ENCODE measurements at regions not wholly inside any gene's neighbourhood (a gene's known extent, or its start where the extent isn't known, plus 50 kb on each side); places are given as distances from the start of the nearest gene placed in this dataset.

DNA sequence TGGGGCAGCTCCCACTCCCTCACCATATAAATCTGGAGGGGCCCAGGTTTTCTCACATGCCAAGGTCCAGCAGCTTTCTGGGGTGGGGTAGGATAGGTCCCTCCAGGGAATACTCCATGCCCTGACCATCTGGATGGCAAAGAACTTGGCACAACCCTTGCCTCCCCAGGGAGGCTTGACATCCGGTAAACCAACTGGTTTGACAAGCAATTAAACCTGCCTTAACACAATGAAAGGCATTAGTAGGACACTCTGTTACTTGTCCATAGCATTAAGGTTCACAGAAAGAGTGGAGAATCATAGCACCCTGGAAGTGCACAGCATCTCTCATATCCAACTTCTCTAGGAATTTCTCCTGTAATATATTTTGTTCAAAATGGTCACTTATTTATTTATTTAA, 63.9 kb upstream of the MAF start:
- no peak overlapping the region for H3K27ac ChIP-seq (ENCODE audit: low read length)
- no peak for TF ChIP-seq EZH2phosphoT487 (IDR thresholded peaks at IDR 0.05; ENCODE audit: borderline replicate concordance, low read length)
- TF ChIP-seq, protein P1, sequence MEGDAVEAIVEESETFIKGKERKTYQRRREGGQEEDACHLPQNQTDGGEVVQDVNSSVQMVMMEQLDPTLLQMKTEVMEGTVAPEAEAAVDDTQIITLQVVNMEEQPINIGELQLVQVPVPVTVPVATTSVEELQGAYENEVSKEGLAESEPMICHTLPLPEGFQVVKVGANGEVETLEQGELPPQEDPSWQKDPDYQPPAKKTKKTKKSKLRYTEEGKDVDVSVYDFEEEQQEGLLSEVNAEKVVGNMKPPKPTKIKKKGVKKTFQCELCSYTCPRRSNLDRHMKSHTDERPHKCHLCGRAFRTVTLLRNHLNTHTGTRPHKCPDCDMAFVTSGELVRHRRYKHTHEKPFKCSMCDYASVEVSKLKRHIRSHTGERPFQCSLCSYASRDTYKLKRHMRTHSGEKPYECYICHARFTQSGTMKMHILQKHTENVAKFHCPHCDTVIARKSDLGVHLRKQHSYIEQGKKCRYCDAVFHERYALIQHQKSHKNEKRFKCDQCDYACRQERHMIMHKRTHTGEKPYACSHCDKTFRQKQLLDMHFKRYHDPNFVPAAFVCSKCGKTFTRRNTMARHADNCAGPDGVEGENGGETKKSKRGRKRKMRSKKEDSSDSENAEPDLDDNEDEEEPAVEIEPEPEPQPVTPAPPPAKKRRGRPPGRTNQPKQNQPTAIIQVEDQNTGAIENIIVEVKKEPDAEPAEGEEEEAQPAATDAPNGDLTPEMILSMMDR (conservative IDR thresholded peaks at IDR 0.05; ENCODE audit: low read depth, low read length), result no peak
- TF ChIP-seq EZH2 (IDR thresholded peaks at IDR 0.05; ENCODE audit: low read length, unreplicated experiment), result no peak
- DNase-seq (no peak), ATAC-seq (no peak)
- no peaks in the 10 kb centered on the region for H3K27me3 ChIP-seq (ENCODE audit: low read length)
- CTCF ChIA-PET, result no interaction called here
- H3K9me2 ChIP-seq (replicated peaks; ENCODE audit: low read length), result no peaks in the 10 kb centered on the region
- H3F3A ChIP-seq (ENCODE audit: low read length, unreplicated experiment), result no peaks in the 10 kb centered on the region
- no peaks in the 10 kb centered on the region for H3K36me3 ChIP-seq (ENCODE audit: low read depth, low read length)
- H3K4me1 ChIP-seq (ENCODE audit: insufficient read depth, low read length), result no peaks in the 10 kb centered on the region
- H3K9ac ChIP-seq (ENCODE audit: low read length), result no peak overlapping the region
- no peaks in the 10 kb centered on the region for H3K79me2 ChIP-seq (ENCODE audit: low read length)
- no peak overlapping the region for H3K4me2 ChIP-seq (ENCODE audit: low read length)
- H3K9me3 ChIP-seq (ENCODE audit: low read length), result no peaks in the 10 kb centered on the region
- POLR2A ChIA-PET (ENCODE audit: unreplicated experiment), result no interaction called here
- H4K20me1 ChIP-seq (ENCODE audit: low read length), result no peaks in the 10 kb centered on the region
- BruUV-seq (replicated peaks), result no TSS peak
- intact Hi-C loops (cut with micrococcal nuclease), result no loop called here
- H2AFZ ChIP-seq (ENCODE audit: low read length), result no peak overlapping the region
- H3K4me3 ChIP-seq (ENCODE audit: low read length), result no peak overlapping the region

DNA sequence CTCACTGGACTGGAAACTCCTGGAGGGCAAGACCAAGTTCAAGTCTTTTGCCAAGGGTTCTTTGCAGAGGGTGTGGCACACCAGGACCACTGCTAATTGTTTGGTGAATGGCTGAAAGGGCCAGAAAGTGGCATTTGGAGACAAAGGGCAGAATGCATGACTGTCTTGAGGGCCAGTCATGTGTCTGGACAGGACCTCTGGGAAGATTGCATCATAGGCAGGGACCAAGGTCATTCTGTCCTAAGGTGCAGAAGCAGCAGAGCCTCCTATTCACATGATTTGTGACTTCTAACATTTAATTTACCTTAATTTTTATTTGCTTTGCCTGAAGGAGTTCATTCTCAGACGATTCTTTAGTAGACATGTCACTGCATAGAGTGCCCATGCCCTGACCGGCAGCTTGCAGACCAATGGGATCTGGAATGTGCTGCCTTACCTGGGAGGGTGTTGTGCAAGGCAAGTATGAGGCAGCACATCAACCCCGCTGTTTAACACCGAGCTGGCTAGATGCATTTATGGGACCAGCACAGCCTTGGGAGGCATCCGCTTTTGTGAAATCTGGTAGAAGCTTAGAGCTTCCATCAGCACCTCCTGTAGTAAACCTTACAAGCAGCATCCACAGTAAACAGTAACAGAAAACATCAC, 62.3 kb upstream of the MAF start:
- intact Hi-C loops (cut with micrococcal nuclease), result no loop called here
- ChIA-PET CTCF (no interaction called here), POLR2A (ENCODE audit: unreplicated experiment) (no interaction called here)
- Histone ChIP-seq H3K27ac (ENCODE audit: low read length) (no peak overlapping the region), H3K4me2 (ENCODE audit: low read length) (no peak overlapping the region), H3K9ac (ENCODE audit: low read length) (no peak overlapping the region), H3K4me1 (ENCODE audit: insufficient read depth, low read length) (no peaks in the 10 kb centered on the region), H3K36me3 (ENCODE audit: low read depth, low read length) (no peaks in the 10 kb centered on the region), H3K27me3 (ENCODE audit: low read length) (no peaks in the 10 kb centered on the region), H3K4me3 (ENCODE audit: low read length) (no peak overlapping the region), H2AFZ (ENCODE audit: low read length) (no peak overlapping the region), H3K9me2 (replicated peaks; ENCODE audit: low read length) (no peaks in the 10 kb centered on the region), H3F3A (ENCODE audit: low read length, unreplicated experiment) (no peaks in the 10 kb centered on the region), H3K9me3 (ENCODE audit: low read length) (no peaks in the 10 kb centered on the region), H4K20me1 (ENCODE audit: low read length) (no peaks in the 10 kb centered on the region), H3K79me2 (ENCODE audit: low read length) (no peaks in the 10 kb centered on the region)
- no peak for DNase-seq
- no TSS peak for BruUV-seq (replicated peaks)
- TF ChIP-seq, protein P1 (conservative IDR thresholded peaks at IDR 0.05; ENCODE audit: low read depth, low read length), result no peak
- TF ChIP-seq EZH2 (IDR thresholded peaks at IDR 0.05; ENCODE audit: low read length, unreplicated experiment) (no peak), EZH2phosphoT487 (IDR thresholded peaks at IDR 0.05; ENCODE audit: borderline replicate concordance, low read length) (no peak)
- no peak for ATAC-seq

DNA sequence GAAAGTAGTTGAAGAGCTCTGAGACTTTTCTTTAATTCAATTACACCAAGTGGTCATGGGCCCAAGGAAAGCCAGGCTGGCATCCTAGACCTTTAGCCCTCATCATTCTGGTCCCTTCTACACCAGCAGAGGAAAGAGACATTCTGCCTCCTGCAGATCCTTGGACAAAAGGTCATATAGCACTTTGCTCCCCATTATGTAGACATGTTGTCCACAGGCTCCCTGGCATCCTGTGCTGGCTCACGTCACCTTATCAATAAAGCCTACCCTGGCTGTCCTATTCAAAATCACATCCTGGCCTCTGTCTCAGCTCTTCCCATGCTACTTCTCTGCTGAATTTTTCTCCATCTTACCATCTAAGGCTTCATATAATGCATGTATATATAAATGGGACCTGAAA, 61.6 kb upstream of the MAF start:
- no peak overlapping the region for H3K9ac ChIP-seq (ENCODE audit: low read length)
- no peak overlapping the region for H3K27ac ChIP-seq (ENCODE audit: low read length)
- CTCF ChIA-PET, result no interaction called here
- H3K36me3 ChIP-seq (ENCODE audit: low read depth, low read length), result no peaks in the 10 kb centered on the region
- POLR2A ChIA-PET (ENCODE audit: unreplicated experiment), result no interaction called here
- BruUV-seq (replicated peaks), result no TSS peak
- H3K9me2 ChIP-seq (replicated peaks; ENCODE audit: low read length), result no peaks in the 10 kb centered on the region
- no peak overlapping the region for H2AFZ ChIP-seq (ENCODE audit: low read length)
- H4K20me1 ChIP-seq (ENCODE audit: low read length), result no peaks in the 10 kb centered on the region
- no peaks in the 10 kb centered on the region for H3F3A ChIP-seq (ENCODE audit: low read length, unreplicated experiment)
- TF ChIP-seq EZH2 (IDR thresholded peaks at IDR 0.05; ENCODE audit: low read length, unreplicated experiment) (no peak), EZH2phosphoT487 (IDR thresholded peaks at IDR 0.05; ENCODE audit: borderline replicate concordance, low read length) (no peak)
- TF ChIP-seq, protein P1 (conservative IDR thresholded peaks at IDR 0.05; ENCODE audit: low read depth, low read length), result no peak
- no peaks in the 10 kb centered on the region for H3K27me3 ChIP-seq (ENCODE audit: low read length)
- no peak for DNase-seq
- H3K4me2 ChIP-seq (ENCODE audit: low read length), result no peak overlapping the region
- H3K9me3 ChIP-seq (ENCODE audit: low read length), result no peaks in the 10 kb centered on the region
- no peaks in the 10 kb centered on the region for H3K4me1 ChIP-seq (ENCODE audit: insufficient read depth, low read length)
- no peak for ATAC-seq
- H3K4me3 ChIP-seq (ENCODE audit: low read length), result no peak overlapping the region
- H3K79me2 ChIP-seq (ENCODE audit: low read length), result no peaks in the 10 kb centered on the region
- intact Hi-C loops (cut with micrococcal nuclease), result no loop called here

Data from PC-3 (cell line).